Transverse colon (tissue), 4 donors: ENCODE measurements at regions not wholly inside any gene's neighbourhood (a gene's known extent, or its start where the extent isn't known, plus 50 kb on each side); places are given as distances from the start of the nearest gene placed in this dataset.

Source experiments
- DNase-seq: peaks from one replicate; pipeline ENCODE4 v3.0.0-alpha.2; 2019
- H3K27ac ChIP-seq, 4 donors: fragments of 200-600 bp; sonication (generic); 2 replicates each; pipeline ENCODE4 v1.5.1; 2016 to 2018; ENCODE audit warnings: inconsistent platforms in 4 of 4
- H3K27me3 ChIP-seq: fragments of 200-600 bp; sonication (generic); 2 replicates; pipeline ENCODE4 v1.5.1; 2017; ENCODE audit warnings: inconsistent platforms
- H3K36me3 ChIP-seq, 4 donors: fragments of 200-600 bp; sonication (generic); 2 replicates each; pipeline ENCODE4 v1.5.1; 2017 to 2019; ENCODE audit warnings: inconsistent platforms in 4 of 4
- H3K4me1 ChIP-seq, 4 donors: fragments of 200-600 bp; sonication (generic); 2 replicates each; pipeline ENCODE4 v1.5.1; 2017 to 2020; ENCODE audit warnings: inconsistent platforms in 4 of 4
- H3K4me3 ChIP-seq, 4 donors: fragments of 200-600 bp; sonication (generic); 1 replicate in 1 of 4; 2 replicates in 3 of 4; pipeline versions ENCODE4 v1.5.1 to v1.6.1; 2017 to 2019; ENCODE audit warnings: inconsistent platforms in 4 of 4
- H3K9me3 ChIP-seq, 2 donors: fragments of 200-600 bp; sonication (generic); 2 replicates each; pipeline ENCODE4 v1.5.1; 2017 to 2019; ENCODE audit warnings: inconsistent platforms in 2 of 2
- CTCF ChIP-seq, 5 experiments: fragments of 200-600 bp in 3 of 5; fragments of 450-650 bp in 2 of 5; sonication (generic) in 3 of 5; IDR thresholded peaks; 1 replicate in 2 of 5; 2 replicates in 3 of 5; pipeline ENCODE4 v1.5.1; 2016 to 2017; ENCODE audit warnings: antibody characterized with exemption in 5 of 5, inconsistent platforms in 3 of 5, mild to moderate bottlenecking in 2 of 5, moderate library complexity in 1 of 5
- EP300 ChIP-seq: sonication (generic); formaldehyde crosslinking; IDR thresholded peaks from one replicate; pipeline ENCODE4 v1.6.1; 2017; ENCODE audit warnings: antibody characterized with exemption, low read depth
- POLR2A ChIP-seq: fragments of 450-650 bp; IDR thresholded peaks from one replicate; pipeline ENCODE4 v1.6.1; 2016; ENCODE audit warnings: antibody characterized with exemption, mild to moderate bottlenecking, moderate library complexity
- POLR2AphosphoS5 ChIP-seq, 3 donors: sonication (generic); formaldehyde crosslinking; IDR thresholded peaks; one replicate each; pipeline ENCODE4 v1.6.1; 2016; ENCODE audit warnings: antibody characterized with exemption in 3 of 3
- WGBS, 2 donors: methylation state at CpG; one replicate each; pipeline ENCODE4 v1.1.5; 2018; ENCODE audit warnings: low coverage in 1 of 2; 5-methylcytosine and 5-hydroxymethylcytosine counted together
- in situ Hi-C, 4 donors: fragments of 200-750 bp; cut with MboI; loops; one replicate each; pipeline versions ENCODE4 v1.15.0 to v1.15.1; 2017; ENCODE audit warnings: low sequenced_read_pairs in 3 of 4, low pct_ligation_motif_present in 1 of 4, low pct_unique_long_range_greater_than_20kb in 1 of 4
- intact Hi-C: fragments of 100-400 bp; cut with DNase I; formaldehyde crosslinking; loops from one replicate; pipeline ENCODE4 v1.15.1; 2023; ENCODE audit warnings: low total_unique reads

GRCh38 chr14:101707068-101707842 is 54.3 kb upstream of the PPP2R5C start:
- Histone ChIP-seq H3K27me3 (peaks cover 4% of the 10 kb centered on the region), H3K9me3 (no peaks in the 10 kb centered on the region), H3K4me1 (peaks cover 6 to 26% (median 16%) of the 10 kb centered on the region in 4 donors), H3K4me3 (no peak overlapping the region), H3K27ac (peak overlapping the region; percentile 68 to 73 (median 68)), H3K36me3 (no peaks in the 10 kb centered on the region)
- in situ Hi-C loops, result loop anchor here in 1 of 4 donors (10.0 to 25.0 kb wide), 2 partner anchors 388 to 605 kb away; partner anchors contain the start of genes MOK and ZNF839
- 17% methylated on average over 16 of the region's 18 CpGs; no CpG with 5 or more reads in 1 of the 2 donors for WGBS, 2 donors
- intact Hi-C loops, result no loop called here
- DNase-seq, result peak; percentile 58
- TF ChIP-seq POLR2A (no peak), POLR2AphosphoS5 (IDR thresholded peaks at IDR 0.05) (peak in 1 of 3 donors; percentile 13), EP300 (no peak), CTCF (IDR thresholded peaks at IDR 0.05) (peak; percentile 87 to 95 (median 89))

- 87% methylated on average over 12 of the region's 12 CpGs; no CpG with 5 or more reads in 1 of the 2 donors for WGBS, 2 donors
Measured at GRCh38 chr14:101707863-101708620, 53.5 kb upstream of the PPP2R5C start.

GRCh38 chr14:101708853-101709532 is 52.5 kb upstream of the PPP2R5C start:
- no peak for DNase-seq
- in situ Hi-C loops, result loop anchor here in 1 of 4 donors (10.0 to 25.0 kb wide), 2 partner anchors 386 to 603 kb away; partner anchors contain the start of genes MOK and ZNF839

More at GRCh38 chr14:101707863-101708620, 53.5 kb upstream of the PPP2R5C start:
- Histone ChIP-seq H3K27ac (peak overlapping the region in 2 of 4 donors; percentile 8 to 68), H3K4me3 (no peak overlapping the region), H3K9me3 (no peaks in the 10 kb centered on the region), H3K4me1 (peaks cover 6 to 26% (median 16%) of the 10 kb centered on the region in 4 donors), H3K36me3 (no peaks in the 10 kb centered on the region), H3K27me3 (no peaks in the 10 kb centered on the region)
- DNase-seq, result no peak
- TF ChIP-seq POLR2AphosphoS5 (IDR thresholded peaks at IDR 0.05) (no peak), POLR2A (no peak), EP300 (no peak), CTCF (IDR thresholded peaks at IDR 0.05) (no peak)
- intact Hi-C loops, result no loop called here
- in situ Hi-C loops, result loop anchor here in 1 of 4 donors (10.0 to 25.0 kb wide), 2 partner anchors 387 to 604 kb away; partner anchors contain the start of genes MOK and ZNF839

More at GRCh38 chr14:101708853-101709532, 52.5 kb upstream of the PPP2R5C start:
- H3K27me3 ChIP-seq, result no peaks in the 10 kb centered on the region
- H3K36me3 ChIP-seq, result no peaks in the 10 kb centered on the region
- intact Hi-C loops, result no loop called here
- no peak overlapping the region for H3K4me3 ChIP-seq
- 86 to 87% methylated on average over 7 to 17 of the region's 18 CpGs for WGBS, 2 donors
- TF ChIP-seq POLR2A, result no peak
- no peak for TF ChIP-seq CTCF (IDR thresholded peaks at IDR 0.05)
- TF ChIP-seq POLR2AphosphoS5 (IDR thresholded peaks at IDR 0.05), result no peak
- TF ChIP-seq EP300, result no peak
- H3K9me3 ChIP-seq, result no peaks in the 10 kb centered on the region
- H3K4me1 ChIP-seq, result peaks cover 6 to 26% (median 16%) of the 10 kb centered on the region in 4 donors
- no peak overlapping the region for H3K27ac ChIP-seq
